IMR-90 (cell line): ENCODE measurements at regions not wholly inside any gene's neighbourhood (a gene's known extent, or its start where the extent isn't known, plus 50 kb on each side); places are given as distances from the start of the nearest gene placed in this dataset.

Source experiments
- ATAC-seq: fragments of 200-7000 bp; cut with Tn5 transposase; 2 replicates; pipeline ENCODE4 v1.9.1; 2020; ENCODE audit warnings: low read depth, mild to moderate bottlenecking, moderate library complexity
- BruUV-seq: library from RNA; stranded (reverse); fragments of 400-500 nt; replicated peaks from 2 replicates; lab custom pipeline; 2021; lab: Mats Ljungman, UMichigan
- CTCF ChIA-PET: fragments of 300-600 bp; formaldehyde crosslinking; extraction: SDS; loops from one replicate; lab custom pipeline; 2021; ENCODE audit warnings: antibody characterized with exemption; lab: Yijun Ruan, JAX
- POLR2A ChIA-PET: fragments of 300-600 bp; sonication (Branson Sonifier 250); formaldehyde crosslinking; loops from one replicate; lab custom pipeline; 2022; ENCODE audit warnings: antibody characterized with exemption; ENCODE audit not compliant: unreplicated experiment; lab: Charles Lee
- DNase-seq: peaks from one replicate; pipeline ENCODE4 v3.0.0; 2013
- H2AFZ ChIP-seq: replicated peaks from 2 replicates; pipeline ENCODE3; 2013; ENCODE audit warnings: low read length, mild to moderate bottlenecking; ENCODE audit not compliant: poor library complexity
- H2AK5ac ChIP-seq: 2 replicates; pipeline ENCODE4 v1.6.1; 2013; ENCODE audit warnings: low read depth, low read length, inconsistent platforms
- H2AK9ac ChIP-seq: replicated peaks from 2 replicates; pipeline ENCODE3; 2013; ENCODE audit warnings: mild to moderate bottlenecking, low read depth, low read length, moderate library complexity; ENCODE audit not compliant: poor library complexity
- H2BK120ac ChIP-seq: 2 replicates; pipeline ENCODE4 v1.6.1; 2013; ENCODE audit warnings: low read depth, low read length, inconsistent platforms
- H2BK15ac ChIP-seq: 3 replicates; pipeline ENCODE4 v1.6.1; 2013; ENCODE audit warnings: low read depth, low read length, inconsistent platforms
- H2BK20ac ChIP-seq: 2 replicates; pipeline ENCODE4 v1.6.1; 2013; ENCODE audit warnings: low read depth, mild to moderate bottlenecking, inconsistent platforms, low read length, moderate library complexity
- H2BK5ac ChIP-seq: 2 replicates; pipeline ENCODE4 v1.6.1; 2013; ENCODE audit warnings: mild to moderate bottlenecking, low read depth, low read length, inconsistent platforms; ENCODE audit not compliant: poor library complexity, severe bottlenecking
- H3K14ac ChIP-seq: replicated peaks from 2 replicates; pipeline ENCODE4 v1.6.1; 2013; ENCODE audit warnings: low read depth, low read length, inconsistent platforms
- H3K18ac ChIP-seq: 2 replicates; pipeline ENCODE4 v1.6.1; 2013; ENCODE audit warnings: low read depth, low read length, control low read depth
- H3K23ac ChIP-seq: 2 replicates; pipeline ENCODE4 v1.6.1; 2013; ENCODE audit warnings: low read depth, low read length, inconsistent platforms
- H3K27ac ChIP-seq: 2 replicates; pipeline ENCODE4 v1.5.1; 2013; ENCODE audit warnings: mild to moderate bottlenecking, control low read depth, low read length; ENCODE audit not compliant: insufficient read depth
- H3K27me3 ChIP-seq: 2 replicates; pipeline ENCODE4 v1.6.1; 2013; ENCODE audit warnings: low read length; ENCODE audit not compliant: control insufficient read depth, insufficient read depth
- H3K36me3 ChIP-seq: 2 replicates; pipeline ENCODE4 v1.6.1; 2013; ENCODE audit warnings: low read length, mixed read lengths; ENCODE audit not compliant: control insufficient read depth, insufficient read depth
- H3K4ac ChIP-seq: 2 replicates; pipeline ENCODE4 v1.6.1; 2013; ENCODE audit warnings: low read depth, low read length, inconsistent platforms
- H3K4me1 ChIP-seq: 2 replicates; pipeline ENCODE4 v1.6.1; 2013; ENCODE audit warnings: low read length, mixed read lengths; ENCODE audit not compliant: control insufficient read depth, insufficient read depth
- H3K4me2 ChIP-seq: 2 replicates; pipeline ENCODE4 v1.6.1; 2013; ENCODE audit warnings: low read depth, mild to moderate bottlenecking, control low read depth, low read length, moderate library complexity
- H3K4me3 ChIP-seq: 2 replicates; pipeline ENCODE4 v1.5.1; 2013; ENCODE audit warnings: low read depth, mild to moderate bottlenecking, control low read depth, low read length, moderate library complexity; ENCODE audit not compliant: insufficient read depth
- H3K56ac ChIP-seq: 2 replicates; pipeline ENCODE4 v1.6.1; 2013; ENCODE audit warnings: low read length, inconsistent platforms; ENCODE audit not compliant: insufficient read depth; ENCODE audit errors: extremely low read depth
- H3K79me1 ChIP-seq, 2 experiments: 2 replicates each; pipeline ENCODE4 v1.6.1; 2013; ENCODE audit warnings: low read length in 2 of 2, inconsistent platforms in 1 of 2, low read depth in 1 of 2
- H3K9ac ChIP-seq: 2 replicates; pipeline ENCODE4 v1.6.1; 2013; ENCODE audit warnings: low read depth, low read length, control low read depth
- H3K9me1 ChIP-seq: 2 replicates; pipeline ENCODE4 v1.6.1; 2013; ENCODE audit warnings: low read length, inconsistent platforms; ENCODE audit not compliant: insufficient read depth
- H3K9me3 ChIP-seq: 2 replicates; pipeline ENCODE4 v1.6.1; 2013; ENCODE audit warnings: low read length; ENCODE audit not compliant: control insufficient read depth, insufficient read depth
- H4K20me1 ChIP-seq: 2 replicates; pipeline ENCODE4 v1.6.1; 2013; ENCODE audit warnings: low read length, inconsistent platforms; ENCODE audit not compliant: insufficient read depth
- H4K5ac ChIP-seq: 2 replicates; pipeline ENCODE4 v1.6.1; 2013; ENCODE audit warnings: mild to moderate bottlenecking, low read depth, low read length, control low read depth
- H4K8ac ChIP-seq, 2 experiments: 2 replicates each; pipeline ENCODE4 v1.6.1; 2013; ENCODE audit warnings: low read depth in 2 of 2, low read length in 2 of 2, control low read depth in 1 of 2, inconsistent platforms in 1 of 2
- H4K91ac ChIP-seq: 2 replicates; pipeline ENCODE4 v1.6.1; 2013; ENCODE audit warnings: low read depth, low read length, inconsistent platforms; ENCODE audit not compliant: insufficient read depth
- BHLHE40 ChIP-seq: fragments of 150-350 bp; IDR thresholded peaks from 2 replicates; pipeline ENCODE4 v1.6.1; 2016; ENCODE audit warnings: mild to moderate bottlenecking, low read depth, low read length
- FOS ChIP-seq: fragments of 150-350 bp; IDR thresholded peaks from 2 replicates; pipeline ENCODE4 v1.6.1; 2016; ENCODE audit warnings: low read depth, low read length
- MAFK ChIP-seq: IDR thresholded peaks from 2 replicates; pipeline ENCODE4 v1.6.1; 2012; ENCODE audit warnings: low read depth, low read length, improper control_type of control experiment
- WGBS, 2 experiments: methylation state at CpG; one replicate each; pipeline versions ENCODE4 v1.1.5 to v1.1.7; 2013; ENCODE audit warnings: missing lambda C conversion rate in 2 of 2; ENCODE audit not compliant: insufficient read length in 1 of 2; ENCODE audit errors: extremely low coverage in 2 of 2; 5-methylcytosine and 5-hydroxymethylcytosine counted together
- dilution Hi-C: fragments of 300-500 bp; cut with HindIII; formaldehyde crosslinking; loops from one replicate; pipeline ENCODE4 v1.14.3; 2018; ENCODE audit warnings: low sequenced_read_pairs; ENCODE audit not compliant: unreplicated experiment
- in situ Hi-C: fragments of 300-500 bp; cut with MboI; formaldehyde crosslinking; loops from 3 replicates; pipeline ENCODE4 v1.14.3; 2019; ENCODE audit warnings: low sequenced_read_pairs, inconsistent platforms, mixed read lengths
- intact Hi-C: fragments of 100-400 bp; cut with micrococcal nuclease; formaldehyde crosslinking; loops from 2 replicates; pipeline ENCODE4 v1.10.0; 2022
- TF ChIP-seq, protein P1 (sequence below): fragments of 150-350 bp; IDR thresholded peaks from 2 replicates; pipeline ENCODE4 v1.6.1; 2016; ENCODE audit warnings: low read depth, mild to moderate bottlenecking, low read length, moderate library complexity, borderline replicate concordance

GRCh38 chr2:15801904-15802303 is 138.4 kb upstream of the MYCN start:
- no TSS peak for BruUV-seq
- Histone ChIP-seq H3K18ac (no peak overlapping the region), H2BK5ac (no peak overlapping the region), H3K4me2 (no peak overlapping the region), H3K9me3 (peaks cover 48% of the 10 kb centered on the region), H3K9me1 (no peaks in the 10 kb centered on the region), H3K36me3 (no peaks in the 10 kb centered on the region), H2AFZ (no peak overlapping the region), H2BK120ac (no peak overlapping the region), H4K20me1 (no peaks in the 10 kb centered on the region), H2AK9ac (no peak overlapping the region), H2AK5ac (no peak overlapping the region), H4K8ac (no peak overlapping the region), H3K4me3 (no peak overlapping the region), H3K27me3 (no peaks in the 10 kb centered on the region), H3K56ac (no peak overlapping the region), H2BK20ac (no peak overlapping the region), H3K79me1 (no peaks in the 10 kb centered on the region), H4K5ac (no peak overlapping the region), H3K27ac (no peak overlapping the region), H2BK15ac (no peak overlapping the region), H4K91ac (no peak overlapping the region), H3K9ac (no peak overlapping the region), H3K4me1 (no peaks in the 10 kb centered on the region), H3K23ac (no peak overlapping the region), H3K4ac (no peak overlapping the region), H3K14ac (no peak overlapping the region)
- no peak for TF ChIP-seq BHLHE40
- TF ChIP-seq, protein P1, sequence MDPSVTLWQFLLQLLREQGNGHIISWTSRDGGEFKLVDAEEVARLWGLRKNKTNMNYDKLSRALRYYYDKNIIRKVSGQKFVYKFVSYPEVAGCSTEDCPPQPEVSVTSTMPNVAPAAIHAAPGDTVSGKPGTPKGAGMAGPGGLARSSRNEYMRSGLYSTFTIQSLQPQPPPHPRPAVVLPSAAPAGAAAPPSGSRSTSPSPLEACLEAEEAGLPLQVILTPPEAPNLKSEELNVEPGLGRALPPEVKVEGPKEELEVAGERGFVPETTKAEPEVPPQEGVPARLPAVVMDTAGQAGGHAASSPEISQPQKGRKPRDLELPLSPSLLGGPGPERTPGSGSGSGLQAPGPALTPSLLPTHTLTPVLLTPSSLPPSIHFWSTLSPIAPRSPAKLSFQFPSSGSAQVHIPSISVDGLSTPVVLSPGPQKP = no peak
- TF ChIP-seq MAFK = no peak
- TF ChIP-seq FOS = no peak
- ChIA-PET POLR2A (no interaction called here), CTCF (no interaction called here)
- no peak for DNase-seq
- no peak for ATAC-seq
- no CpG with 5 or more reads among the region's 6 CpGs for WGBS, 2 experiments
- in situ Hi-C loops (no loop called here), intact Hi-C loops (no loop called here), dilution Hi-C loops (no loop called here)
